Heart left ventricle (tissue), 16 donors: ENCODE measurements at regions not wholly inside any gene's neighbourhood (a gene's known extent, or its start where the extent isn't known, plus 50 kb on each side); places are given as distances from the start of the nearest gene placed in this dataset.
"Not testable (repeated sequence)": the region's sequence is repeated elsewhere in the genome, so short reads cannot be mapped to it uniquely, and the experiment has no call there.

Source experiments
- ATAC-seq, 4 donors: fragments of 200-7000 bp; cut with Tn5 transposase; one replicate each; pipeline ENCODE4 v1.9.1; 2020 to 2022; ENCODE audit warnings: moderate library complexity in 4 of 4, mild to moderate bottlenecking in 3 of 4, moderate number of reproducible peaks in 1 of 4
- DNase-seq, 5 donors: peaks; one replicate each; pipeline ENCODE4 v3.0.0-alpha.2; 2020
- H3K27ac ChIP-seq, 12 donors: fragments of 200-600 bp; sonication (generic) in 4 of 12; one replicate each; pipeline versions ENCODE4 v1.5.0 to v1.8.0; 2016 to 2022; ENCODE audit warnings: mild to moderate bottlenecking in 2 of 12
- H3K27me3 ChIP-seq, 9 donors: fragments of 200-600 bp; sonication (generic) in 2 of 9; one replicate each; pipeline versions ENCODE4 v1.5.1 to v1.8.0; 2016 to 2022; ENCODE audit warnings: mild to moderate bottlenecking in 3 of 9
- H3K36me3 ChIP-seq, 9 donors: fragments of 200-600 bp; sonication (generic) in 2 of 9; one replicate each; pipeline versions ENCODE4 v1.5.0 to v1.8.0; 2018 to 2022; ENCODE audit warnings: mild to moderate bottlenecking in 2 of 9
- H3K4me1 ChIP-seq, 12 donors: fragments of 200-600 bp; sonication (generic) in 4 of 12; one replicate each; pipeline versions ENCODE4 v1.5.0 to v1.8.0; 2016 to 2022; ENCODE audit warnings: mild to moderate bottlenecking in 3 of 12
- H3K4me3 ChIP-seq, 12 donors: fragments of 200-600 bp; sonication (generic) in 4 of 12; one replicate each; pipeline versions ENCODE4 v1.5.0 to v1.8.0; 2017 to 2022; ENCODE audit warnings: mild to moderate bottlenecking in 9 of 12, moderate library complexity in 4 of 12
- H3K9me3 ChIP-seq, 12 donors: fragments of 200-600 bp; sonication (generic) in 4 of 12; one replicate each; pipeline versions ENCODE4 v1.5.0 to v1.8.0; 2016 to 2022; ENCODE audit warnings: mild to moderate bottlenecking in 1 of 12
- CTCF ChIP-seq, 12 donors: fragments of 200-600 bp; sonication (generic) in 4 of 12; IDR thresholded peaks; one replicate each; pipeline versions ENCODE4 v1.5.0 to v1.8.0; 2018 to 2022; ENCODE audit warnings: antibody characterized with exemption in 12 of 12, mild to moderate bottlenecking in 5 of 12
- POLR2A ChIP-seq, 2 donors: fragments of 450-650 bp; IDR thresholded peaks; one replicate each; pipeline ENCODE4 v1.6.1; 2017; ENCODE audit warnings: antibody characterized with exemption in 2 of 2, mild to moderate bottlenecking in 2 of 2, moderate library complexity in 2 of 2
- WGBS, 4 donors: extraction: QIAGEN DNeasy Blood & Tissue Kit in 2 of 4; methylation state at CpG; one replicate each; pipeline versions ENCODE4 v1.1.5 to v1.1.7; 2013 to 2018; 5-methylcytosine and 5-hydroxymethylcytosine counted together
- intact Hi-C, 10 donors: fragments of 100-400 bp; cut with DNase I; formaldehyde crosslinking; loops; one replicate each; pipeline versions ENCODE4 v1.11.1 to v1.14.2; 2022
- donor health status: ischemic (EF 13 %, LVEDD 7.1; RV severe dilation, severe dysfunction).
- donor health status: healthy with polysubstance abuse.
- donor health status: DM: no; HTN: yes; CAD: no.
- donor health status: DM: no; HTN: no; CAD: no.
- donor health status: ischemic (EF 25% LVEDD 6.9; RV normal size, moderate dysfunction).
- donor health status: ischemic (EF 25% LVEDD 5.7; RV mildly dilated, moderate dysfunction).
- donor health status: healthy.
- donor health status: DM: yes; HTN: yes; CAD: no.
- donor health status: ischemic (EF 35%, LVEDD 5.7; RV mildly dilated, moderate dysfunction).
- donor health status: nonischemic (EF 11% LVEDD 7.7; RV severe dilation, severe dysfunction).
- donor health status: DM: yes; HTN: yes; CAD: no.
- donor health status: PGD.
- donor health status: ischemic (EF 29% LVEDD 5.4; RV normal size, mild dysfunction).
- donor health status: nonischemic (EF 23%, LVEDD 6.1; RV moderate dilation, normal function).

- Histone ChIP-seq H3K36me3 (no peaks in the 10 kb centered on the region), H3K27ac (no peak overlapping the region), H3K4me1 (no peaks in the 10 kb centered on the region), H3K4me3 (no peak overlapping the region), H3K9me3 (no peaks in the 10 kb centered on the region), H3K27me3 (peaks cover 0 to 10% (median 0%) of the 10 kb centered on the region in 9 donors)
- ATAC-seq (no peak), DNase-seq (no peak)
- intact Hi-C loops = no loop called here
- TF ChIP-seq CTCF (IDR thresholded peaks at IDR 0.05) (no peak), POLR2A (IDR thresholded peaks at IDR 0.05) (no peak)
- 70 to 80% (median 76%) methylated on average over 3 of the region's 3 CpGs for WGBS, 4 donors
Observed at GRCh38 chr1:176323472-176323871, 116.4 kb upstream of the COP1 start.

- no peaks in the 10 kb centered on the region for H3K4me1 ChIP-seq
- no peaks in the 10 kb centered on the region for H3K36me3 ChIP-seq
- TF ChIP-seq CTCF (IDR thresholded peaks at IDR 0.05) (no peak), POLR2A (IDR thresholded peaks at IDR 0.05) (no peak)
- no peak overlapping the region for H3K27ac ChIP-seq
- whole genome bisulfite sequencing, 4 donors = 44 to 58% (median 54%) methylated on average over 3 of the region's 3 CpGs
- intact Hi-C loops = no loop called here
- DNase-seq (no peak), ATAC-seq (no peak)
- no peak overlapping the region for H3K4me3 ChIP-seq
- peaks cover 0 to 11% (median 0%) of the 10 kb centered on the region in 12 donors for H3K9me3 ChIP-seq
- no peaks in the 10 kb centered on the region for H3K27me3 ChIP-seq
Observed at GRCh38 chr1:176315519-176316220, 108.6 kb upstream of the COP1 start.

GRCh38 chr1:176296602-176297001 is 89.5 kb upstream of the COP1 start:
- DNase-seq, H3K27me3 ChIP-seq, H3K36me3 ChIP-seq, H3K27ac ChIP-seq, intact Hi-C loops, H3K4me3 ChIP-seq, H3K4me1 ChIP-seq, ATAC-seq: not testable (repeated sequence)
- H3K9me3 ChIP-seq = peaks cover 0 to 48% (median 9%) of the 10 kb centered on the region in 12 donors
- WGBS, 4 donors = 88 to 92% (median 90%) methylated on average over 2 to 6 of the region's 6 CpGs

- Histone ChIP-seq H3K27me3 (no peaks in the 10 kb centered on the region), H3K4me3 (no peak overlapping the region), H3K27ac (no peak overlapping the region), H3K9me3 (peaks cover 0 to 28% (median 3%) of the 10 kb centered on the region in 12 donors), H3K36me3 (no peaks in the 10 kb centered on the region), H3K4me1 (no peaks in the 10 kb centered on the region)
- intact Hi-C loops = no loop called here
- DNase-seq = no peak
- ATAC-seq = no peak
- TF ChIP-seq POLR2A (IDR thresholded peaks at IDR 0.05) = no peak
- no peak for TF ChIP-seq CTCF (IDR thresholded peaks at IDR 0.05)
- 69 to 76% (median 75%) methylated on average over 3 of the region's 3 CpGs for WGBS, 4 donors
Observed at GRCh38 chr1:176285996-176286395, 78.9 kb upstream of the COP1 start.

GRCh38 chr1:176271572-176271971 is 64.5 kb upstream of the COP1 start:
- intact Hi-C loops = no loop called here
- H3K4me3 ChIP-seq = no peak overlapping the region
- H3K9me3 ChIP-seq = peaks cover 0 to 10% (median 0%) of the 10 kb centered on the region in 12 donors
- TF ChIP-seq POLR2A (IDR thresholded peaks at IDR 0.05) (no peak), CTCF (IDR thresholded peaks at IDR 0.05) (no peak)
- no peak overlapping the region for H3K27ac ChIP-seq
- DNase-seq (no peak), ATAC-seq (no peak)
- WGBS, 4 donors = 75 to 90% (median 84%) methylated on average over 1 of the region's 1 CpG
- H3K4me1 ChIP-seq = no peaks in the 10 kb centered on the region
- no peaks in the 10 kb centered on the region for H3K27me3 ChIP-seq
- no peaks in the 10 kb centered on the region for H3K36me3 ChIP-seq
